Endothelial cell (in vitro differentiated cells): ENCODE measurements at regions not wholly inside any gene's neighbourhood (a gene's known extent, or its start where the extent isn't known, plus 50 kb on each side); places are given as distances from the start of the nearest gene placed in this dataset.
"Not testable (repeated sequence)": the region's sequence is repeated elsewhere in the genome, so short reads cannot be mapped to it uniquely, and the experiment has no call there.

ENCODE experiments used
- DNase-seq: peaks from one replicate; pipeline ENCODE4 v3.0.0; 2021; ENCODE audit warnings: low spot score
- H3K27ac Mint-ChIP-seq: one replicate; pipeline ENCODE4 v1.8.0; 2021; ENCODE audit warnings: mixed read lengths, inconsistent platforms; ENCODE audit not compliant: unreplicated experiment
- H3K27me3 Mint-ChIP-seq: one replicate; pipeline ENCODE4 v1.8.0; 2021; ENCODE audit warnings: mild to moderate bottlenecking, moderate library complexity, mixed read lengths, inconsistent platforms; ENCODE audit not compliant: unreplicated experiment
- H3K36me3 Mint-ChIP-seq: one replicate; pipeline ENCODE4 v1.8.0; 2021; ENCODE audit warnings: mild to moderate bottlenecking, low read depth, mixed read lengths, inconsistent platforms; ENCODE audit not compliant: unreplicated experiment
- H3K4me1 Mint-ChIP-seq: one replicate; pipeline ENCODE4 v1.8.0; 2021; ENCODE audit warnings: mild to moderate bottlenecking, mixed read lengths, inconsistent platforms; ENCODE audit not compliant: unreplicated experiment
- H3K4me3 Mint-ChIP-seq: one replicate; pipeline ENCODE4 v1.8.0; 2021; ENCODE audit warnings: mild to moderate bottlenecking, mixed read lengths, inconsistent platforms; ENCODE audit not compliant: unreplicated experiment
- H3K9me3 Mint-ChIP-seq: one replicate; pipeline ENCODE4 v1.8.0; 2021; ENCODE audit warnings: mixed read lengths, inconsistent platforms; ENCODE audit not compliant: unreplicated experiment
- CTCF ChIP-seq: fragments of 200-600 bp; sonication (generic); IDR thresholded peaks from one replicate; pipeline ENCODE4 v1.5.0; 2021; ENCODE audit warnings: antibody characterized with exemption; ENCODE audit not compliant: unreplicated experiment

- no peak for TF ChIP-seq CTCF
- Mint-ChIP-seq H3K27ac (no peak overlapping the region), H3K27me3 (no peaks in the 10 kb centered on the region), H3K36me3 (no peaks in the 10 kb centered on the region), H3K9me3 (no peaks in the 10 kb centered on the region), H3K4me1 (no peaks in the 10 kb centered on the region), H3K4me3 (no peak overlapping the region)
- no peak for DNase-seq
Observed at GRCh38 chr11:11724994-11725393, 103.2 kb upstream of the GALNT18 start.

- H3K4me3 Mint-ChIP-seq: no peak overlapping the region
- DNase-seq: no peak
- H3K36me3 Mint-ChIP-seq: no peaks in the 10 kb centered on the region
- H3K4me1 Mint-ChIP-seq: no peaks in the 10 kb centered on the region
- TF ChIP-seq CTCF: no peak
- H3K9me3 Mint-ChIP-seq: no peaks in the 10 kb centered on the region
- H3K27me3 Mint-ChIP-seq: no peaks in the 10 kb centered on the region
- H3K27ac Mint-ChIP-seq: peak overlapping the region; percentile 21
Observed at GRCh38 chr11:11722861-11723260, 101.1 kb upstream of the GALNT18 start.

GRCh38 chr11:11722246-11722645, 100.4 kb upstream of the GALNT18 start:
- H3K36me3 Mint-ChIP-seq: peaks cover 2% of the 10 kb centered on the region

GRCh38 chr11:11718511-11718910, 96.7 kb upstream of the GALNT18 start:
- H3K4me3 Mint-ChIP-seq: no peak overlapping the region
- H3K36me3 Mint-ChIP-seq: peaks cover 10% of the 10 kb centered on the region
- H3K9me3 Mint-ChIP-seq: no peaks in the 10 kb centered on the region
- no peaks in the 10 kb centered on the region for H3K27me3 Mint-ChIP-seq
- no peak for TF ChIP-seq CTCF
- H3K27ac Mint-ChIP-seq: no peak overlapping the region
- H3K4me1 Mint-ChIP-seq: no peaks in the 10 kb centered on the region
- DNase-seq: no peak

More at GRCh38 chr11:11722246-11722645, 100.4 kb upstream of the GALNT18 start:
- Mint-ChIP-seq H3K27ac (no peak overlapping the region), H3K27me3 (no peaks in the 10 kb centered on the region), H3K4me1 (no peaks in the 10 kb centered on the region), H3K4me3 (no peak overlapping the region), H3K9me3 (no peaks in the 10 kb centered on the region)
- TF ChIP-seq CTCF: no peak
- DNase-seq: no peak

GRCh38 chr11:11717064-11717725, 95.4 kb upstream of the GALNT18 start:
- peaks cover 10% of the 10 kb centered on the region for H3K36me3 Mint-ChIP-seq

GRCh38 chr11:11715075-11715474, 93.3 kb upstream of the GALNT18 start:
- H3K27me3 Mint-ChIP-seq, H3K9me3 Mint-ChIP-seq, H3K27ac Mint-ChIP-seq, H3K4me3 Mint-ChIP-seq, DNase-seq, H3K4me1 Mint-ChIP-seq, H3K36me3 Mint-ChIP-seq: not testable (repeated sequence)

More at GRCh38 chr11:11717064-11717725, 95.4 kb upstream of the GALNT18 start:
- Mint-ChIP-seq H3K9me3 (no peaks in the 10 kb centered on the region), H3K27ac (no peak overlapping the region), H3K27me3 (no peaks in the 10 kb centered on the region), H3K4me3 (no peak overlapping the region), H3K4me1 (no peaks in the 10 kb centered on the region)
- no peak for DNase-seq
- TF ChIP-seq CTCF: no peak
